GM19035 (cell line): ENCODE measurements at regions not wholly inside any gene's neighbourhood (a gene's known extent, or its start where the extent isn't known, plus 50 kb on each side); places are given as distances from the start of the nearest gene placed in this dataset.

Source experiments
- ATAC-seq: cut with Tn5 transposase; IDR thresholded peaks from one replicate; pipeline ENCODE4 v1.9.1; 2021; ENCODE audit not compliant: unreplicated experiment

DNA sequence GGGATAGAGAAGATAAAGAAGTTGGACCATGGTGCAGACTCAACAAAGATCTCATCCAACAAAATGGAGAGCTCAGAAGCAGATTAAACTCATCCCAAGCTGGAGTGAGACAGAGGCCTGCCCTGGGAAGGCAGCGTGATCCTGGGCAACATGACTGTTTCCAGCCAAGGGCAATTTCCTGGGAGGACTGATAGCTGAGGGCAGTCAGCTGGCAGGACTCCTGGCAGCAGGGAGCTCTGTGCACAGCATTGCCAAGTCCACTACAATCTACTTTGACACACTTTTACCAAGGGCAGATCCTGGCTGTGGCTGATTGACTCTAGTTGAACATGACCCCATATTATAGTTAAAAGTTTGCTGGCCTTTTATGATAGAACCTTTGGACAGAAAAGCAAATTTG lies 357.3 kb upstream of the RASGEF1B start:
- ATAC-seq: no peak

DNA sequence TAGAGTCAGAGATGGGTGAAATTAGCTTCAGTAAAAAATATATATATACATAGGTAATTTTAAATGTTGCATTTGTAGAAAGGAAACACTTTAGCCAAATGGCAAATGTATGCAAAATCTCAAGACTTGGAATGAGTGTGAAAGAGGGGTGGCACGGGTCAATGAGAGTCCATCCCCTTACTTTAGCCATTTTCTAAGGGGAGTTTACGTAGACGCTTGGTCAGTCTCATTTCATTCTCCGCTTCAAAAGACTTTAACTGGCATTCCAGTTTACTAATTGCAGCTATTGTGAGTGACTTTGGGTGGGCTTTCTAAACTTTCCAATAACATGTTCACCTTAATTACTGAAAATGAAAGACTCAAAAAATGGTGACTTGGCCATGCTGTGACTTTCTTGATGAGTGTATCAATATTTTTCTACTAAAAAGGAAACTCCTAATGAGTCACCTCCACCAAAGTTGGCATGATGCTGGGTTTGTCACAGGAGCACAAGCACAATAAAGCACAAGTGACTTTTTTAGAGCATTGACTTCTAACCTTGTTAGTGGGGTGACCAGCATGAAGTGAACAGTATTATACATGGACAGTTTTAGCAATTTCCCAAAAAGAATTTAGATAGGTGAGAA lies 356.0 kb upstream of the RASGEF1B start:
- ATAC-seq: peak; percentile 81

- no peak for ATAC-seq
Measured at GRCh38 chr4:81826817-81827424, 355.2 kb upstream of the RASGEF1B start.

DNA sequence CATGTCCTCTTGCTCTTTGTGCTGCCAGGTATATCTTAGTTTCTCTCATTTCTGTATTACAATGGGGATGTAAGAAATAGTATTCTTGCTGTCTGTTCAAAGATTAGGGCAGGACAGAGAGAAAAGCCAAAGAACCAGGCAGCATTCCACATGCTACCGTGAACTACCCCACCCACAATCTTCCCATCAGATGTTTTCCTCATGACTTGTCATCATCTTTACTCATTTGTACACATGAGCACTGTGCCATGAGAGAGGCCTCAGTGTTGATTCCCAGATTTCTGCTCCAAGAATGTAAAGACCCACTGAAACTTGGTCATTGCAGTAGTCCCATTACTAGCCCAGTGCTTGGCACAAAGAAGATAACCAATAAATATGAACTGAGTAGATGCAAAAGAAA lies 354.6 kb upstream of the RASGEF1B start:
- no peak for ATAC-seq

- no peak for ATAC-seq
Measured at GRCh38 chr4:81818385-81818920, 346.7 kb upstream of the RASGEF1B start.

DNA sequence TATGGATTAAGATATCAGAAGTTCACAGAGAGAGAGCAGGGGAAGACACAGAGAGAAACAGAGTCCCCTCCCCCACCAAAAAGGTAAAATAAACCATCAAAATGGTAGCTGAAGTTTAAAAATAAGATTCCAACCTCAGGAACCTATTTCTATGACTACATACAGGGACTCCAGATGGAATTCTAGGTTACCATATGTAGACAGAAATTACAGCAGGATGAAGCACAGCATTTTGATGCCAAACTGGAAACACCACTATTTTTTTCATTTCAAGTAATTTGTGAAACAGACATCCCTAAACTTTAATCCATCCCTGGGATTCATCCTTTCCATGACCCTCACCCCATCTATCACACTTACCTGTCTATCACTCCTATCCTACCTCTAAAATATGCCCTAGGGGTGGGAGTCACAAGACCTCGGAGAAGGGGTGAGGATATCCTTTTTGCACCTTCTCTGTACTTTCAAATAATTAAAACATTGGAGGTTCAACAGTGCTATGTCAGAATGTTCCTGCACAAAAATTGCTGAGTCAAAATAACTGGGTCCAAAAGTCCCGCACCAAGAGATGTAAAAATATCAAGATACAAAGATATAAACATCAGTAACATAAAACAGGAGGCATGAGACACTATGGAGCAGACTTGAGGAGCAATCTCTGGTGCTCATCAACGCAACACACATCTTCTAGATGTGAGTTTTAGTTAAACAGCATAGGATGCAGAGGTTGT lies 344.5 kb upstream of the RASGEF1B start:
- ATAC-seq: no peak

DNA sequence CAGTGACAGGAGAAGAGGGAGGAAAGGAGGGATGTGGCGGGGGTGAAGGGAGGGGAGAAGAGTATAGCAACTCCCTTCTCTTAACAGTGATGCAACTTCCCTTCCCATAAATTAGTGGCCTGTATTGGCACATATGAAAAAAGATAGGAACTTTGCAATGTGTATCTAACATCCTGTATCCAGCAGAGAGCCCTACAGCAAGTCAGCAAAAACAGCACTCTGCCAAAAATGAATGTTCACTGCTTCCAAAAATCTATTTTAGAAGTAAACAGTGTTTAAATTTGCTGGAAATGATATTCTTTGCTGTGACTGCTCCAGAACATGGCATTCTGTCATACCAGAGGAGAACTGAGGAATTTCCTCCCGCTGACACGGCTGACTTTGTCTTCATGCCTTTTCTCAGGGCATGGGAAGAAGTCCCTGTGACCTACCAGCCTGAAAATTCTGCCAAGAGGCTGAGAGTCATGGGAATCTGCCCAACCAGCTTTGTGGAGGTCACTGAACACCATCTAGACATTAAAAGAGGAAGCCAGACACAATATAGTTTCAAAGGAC lies 343.4 kb upstream of the RASGEF1B start:
- no peak for ATAC-seq

DNA sequence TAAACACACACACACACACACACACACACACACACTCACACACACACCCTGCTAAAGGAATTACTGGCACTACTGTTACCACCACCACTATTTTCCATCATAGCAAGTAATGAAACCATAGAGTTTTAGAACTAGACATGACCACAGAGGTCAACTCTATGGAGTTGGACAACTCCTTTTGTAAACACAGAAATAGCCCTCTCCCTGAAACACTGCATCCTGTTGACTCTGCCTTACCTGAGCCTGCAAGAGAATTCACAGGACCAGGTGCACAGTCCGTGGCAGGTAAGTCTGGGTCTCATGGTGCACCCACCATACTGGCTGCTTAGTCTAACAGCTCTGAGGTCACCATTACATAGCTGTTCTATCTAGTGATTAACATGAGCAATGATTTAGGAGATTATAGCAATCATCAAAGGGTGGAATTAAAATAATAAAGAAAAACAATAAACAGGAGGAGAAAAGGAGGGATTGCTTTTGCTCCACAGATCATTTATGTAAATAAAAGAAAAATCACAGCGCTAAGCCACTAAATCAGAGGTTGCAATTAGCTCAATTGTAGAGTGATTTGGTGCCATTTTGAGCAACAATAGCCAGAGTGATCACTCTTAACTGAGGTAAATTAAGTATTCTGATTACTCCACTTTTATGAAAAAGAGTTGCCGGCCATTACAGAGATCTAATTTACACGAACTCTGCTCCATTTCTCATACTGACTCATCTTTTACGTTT lies 340.0 kb upstream of the RASGEF1B start:
- ATAC-seq: no peak

DNA sequence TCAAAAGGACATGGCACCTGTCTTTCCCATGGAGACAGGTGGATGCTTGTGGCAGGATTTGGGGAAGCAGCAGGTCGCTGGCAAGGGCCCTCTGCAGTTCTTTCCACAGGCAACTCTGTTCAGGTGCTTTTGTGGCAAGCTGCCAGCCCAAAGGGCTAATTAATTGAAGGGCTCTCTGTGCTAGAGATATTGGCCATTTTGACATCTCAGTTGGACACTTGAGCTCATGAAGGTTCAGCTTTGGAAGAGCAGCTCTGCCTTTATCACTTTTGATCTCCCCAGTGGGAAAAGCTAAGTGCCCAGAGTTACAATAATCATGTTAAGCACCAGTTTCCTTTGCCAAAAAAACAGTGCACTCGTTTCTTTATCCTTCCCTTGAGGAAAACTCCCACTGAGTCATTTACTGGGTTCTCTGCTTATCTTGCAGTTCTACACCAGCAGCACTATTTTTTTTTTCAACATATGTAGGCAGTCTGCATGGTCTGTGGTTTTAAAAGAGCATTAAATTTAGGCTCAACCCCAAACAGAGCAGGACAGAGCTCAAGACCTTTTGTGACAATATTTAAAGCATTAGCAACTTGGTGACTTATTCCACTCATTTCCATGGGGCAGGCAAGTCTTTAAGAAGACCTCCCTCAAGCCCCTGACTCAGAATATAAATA lies 336.4 kb upstream of the RASGEF1B start:
- no peak for ATAC-seq

- no peak for ATAC-seq
Measured at GRCh38 chr4:81807386-81807785, 335.7 kb upstream of the RASGEF1B start.

GRCh38 chr4:81806485-81806884 lies 334.8 kb upstream of the RASGEF1B start:
- no peak for ATAC-seq

- no peak for ATAC-seq
Measured at GRCh38 chr4:81804849-81805248, 333.1 kb upstream of the RASGEF1B start.

DNA sequence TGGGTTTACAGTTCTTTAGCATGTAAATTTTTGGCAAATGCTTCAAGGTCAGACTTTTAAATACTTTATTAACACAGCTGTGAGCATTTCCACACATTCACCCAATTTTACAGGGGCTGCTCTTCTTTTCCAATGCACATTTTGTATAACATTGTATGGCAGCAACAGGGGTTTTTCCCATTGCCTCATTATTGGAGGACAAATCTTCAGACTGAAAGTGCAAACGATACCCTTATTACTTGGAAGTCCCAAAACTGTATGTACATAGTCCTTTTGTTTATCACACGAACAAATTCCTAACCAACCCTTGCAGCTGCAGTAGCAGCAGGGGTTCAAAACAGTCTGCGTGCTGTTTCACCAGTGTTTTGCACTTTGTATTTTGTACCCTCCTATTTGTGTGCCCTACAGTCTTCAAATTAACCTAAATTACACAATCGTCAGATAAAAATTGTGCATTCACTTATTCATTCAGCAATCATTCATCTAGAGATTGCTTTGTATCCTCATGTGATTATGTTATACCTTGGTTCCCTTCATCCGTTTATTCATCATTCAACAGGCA lies 330.7 kb upstream of the RASGEF1B start:
- ATAC-seq: no peak

DNA sequence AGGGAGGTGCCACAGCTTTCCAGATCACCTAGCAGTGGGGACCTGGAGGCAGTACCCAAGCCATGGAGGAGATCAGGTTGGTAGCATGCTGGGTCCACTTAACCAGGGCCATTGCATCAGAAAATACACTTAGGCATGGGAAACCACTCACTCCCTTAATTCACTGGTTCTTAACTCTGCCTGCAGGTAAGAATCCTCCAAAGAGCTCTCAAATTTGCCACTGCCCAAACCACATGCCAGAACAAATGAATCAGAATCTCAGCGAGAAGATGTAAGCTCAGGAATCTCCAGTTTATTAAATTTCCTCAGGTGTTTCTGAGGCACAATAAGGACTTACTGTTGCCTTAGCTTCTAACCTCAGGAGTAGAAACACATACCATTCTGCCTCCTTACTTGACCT lies 327.7 kb upstream of the RASGEF1B start:
- ATAC-seq: no peak

GRCh38 chr4:81796790-81797528 lies 325.3 kb upstream of the RASGEF1B start:
- peak; percentile 86 for ATAC-seq

- ATAC-seq: no peak
Measured at GRCh38 chr4:81792521-81792920, 320.8 kb upstream of the RASGEF1B start.

DNA sequence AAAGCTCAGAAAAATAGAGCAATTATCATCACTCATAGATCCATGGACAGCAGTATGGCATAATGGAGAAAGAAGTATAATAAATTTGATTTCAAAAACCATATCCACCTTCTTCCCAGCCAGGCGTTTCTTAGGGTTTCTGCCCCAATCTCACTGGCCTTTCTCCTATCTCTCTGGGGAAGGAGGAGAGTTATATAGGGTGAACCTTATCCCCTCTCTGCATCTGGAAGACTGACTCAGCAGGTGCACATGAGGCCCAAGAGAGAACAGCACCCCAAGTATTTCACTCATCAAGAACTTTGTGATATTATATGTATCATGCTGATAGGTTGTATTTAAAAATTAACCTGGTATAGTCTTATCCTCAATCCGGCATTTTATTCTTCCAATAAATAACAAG lies 318.8 kb upstream of the RASGEF1B start:
- no peak for ATAC-seq

DNA sequence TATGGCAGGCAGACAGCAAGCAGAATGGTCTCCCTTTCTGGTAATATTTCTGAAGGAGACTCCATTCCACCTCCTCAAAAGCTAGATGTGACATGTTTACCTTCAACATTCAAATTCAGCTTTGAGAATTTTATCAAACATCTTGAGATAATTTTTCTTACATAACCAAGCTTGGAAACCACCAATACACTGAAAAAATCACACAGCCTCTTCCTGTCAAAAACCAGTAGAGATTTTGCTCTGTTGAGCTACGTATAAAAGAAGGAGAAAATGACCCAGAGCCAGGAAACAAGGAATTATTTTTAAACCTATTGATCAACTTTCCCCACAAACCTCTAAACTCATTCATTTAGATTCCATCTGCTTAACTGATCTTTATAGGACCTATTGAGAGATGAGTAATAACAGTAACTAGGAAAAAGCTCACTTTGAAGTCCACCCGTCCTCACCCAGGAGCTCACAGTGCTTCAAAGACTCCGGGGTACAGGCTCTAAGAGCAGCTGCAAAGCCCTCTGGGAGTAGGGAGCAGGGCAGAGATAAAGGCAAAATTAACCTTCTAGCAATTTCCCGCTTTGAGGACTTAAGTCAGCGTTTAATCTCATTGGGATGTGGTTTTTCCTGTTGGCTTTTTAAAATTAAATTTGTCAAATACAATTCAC lies 318.2 kb upstream of the RASGEF1B start:
- no peak for ATAC-seq

GRCh38 chr4:81789158-81789557 lies 317.5 kb upstream of the RASGEF1B start:
- ATAC-seq: no peak
